ENCODE measurements at regions not wholly inside any gene's neighbourhood (a gene's known extent, or its start where the extent isn't known, plus 50 kb on each side); places are given as distances from the start of the nearest gene placed in this dataset.
"Not testable (repeated sequence)": the region's sequence is repeated elsewhere in the genome, so short reads cannot be mapped to it uniquely, and the experiment has no call there.

- Histone ChIP-seq H3K4me1 (ENCODE audit: control insufficient read depth in 5 of 5, insufficient read depth in 5 of 5, low read length in 5 of 5) (peaks cover 0 to 4% (median 0%) of the 10 kb centered on the region in 5 donors), H3K27ac (ENCODE audit: low read depth in 1 of 2, low read length in 1 of 2) (no peak overlapping the region), H3K9me3 (ENCODE audit: control insufficient read depth in 4 of 4, insufficient read depth in 3 of 4, low read length in 3 of 4) (no peaks in the 10 kb centered on the region), H3K36me3 (ENCODE audit: control insufficient read depth in 4 of 4, insufficient read depth in 4 of 4, low read length in 4 of 4) (no peaks in the 10 kb centered on the region), H3K27me3 (ENCODE audit: control insufficient read depth in 3 of 3, insufficient read depth in 3 of 3, low read length in 2 of 3) (no peaks in the 10 kb centered on the region), H3K4me3 (no peak overlapping the region), H3K9ac (ENCODE audit: insufficient read depth in 1 of 2, low read length in 2 of 2) (no peak overlapping the region)
- peak in 1 of 3 donors; percentile 23 for DNase-seq
- ATAC-seq (ENCODE audit: insufficient read depth, low FRiP score), result no peak
- no peak for TF ChIP-seq CTCF (IDR thresholded peaks at IDR 0.05; ENCODE audit: control extremely low read depth, extremely low read depth)
- WGBS, 2 donors, result 52 to 72% methylated on average over 3 of the region's 3 CpGs
Observed at GRCh38 chr14:86321151-86321550, 791.2 kb downstream of the FLRT2 start.

GRCh38 chr14:86312154-86312665 is 782.3 kb downstream of the FLRT2 start:
- not testable (repeated sequence) for ATAC-seq (ENCODE audit: insufficient read depth, low FRiP score); H3K4me3 ChIP-seq; H3K9ac ChIP-seq (ENCODE audit: insufficient read depth in 1 of 2, low read length in 2 of 2); H3K27ac ChIP-seq (ENCODE audit: low read depth in 1 of 2, low read length in 1 of 2); H3K36me3 ChIP-seq (ENCODE audit: control insufficient read depth in 4 of 4, insufficient read depth in 4 of 4, low read length in 4 of 4); H3K27me3 ChIP-seq (ENCODE audit: control insufficient read depth in 3 of 3, insufficient read depth in 3 of 3, low read length in 2 of 3); H3K9me3 ChIP-seq (ENCODE audit: control insufficient read depth in 4 of 4, insufficient read depth in 3 of 4, low read length in 3 of 4); H3K4me1 ChIP-seq (ENCODE audit: control insufficient read depth in 5 of 5, insufficient read depth in 5 of 5, low read length in 5 of 5); DNase-seq
- 94 to 95% methylated on average over 19 of the region's 19 CpGs for WGBS, 2 donors

DNA sequence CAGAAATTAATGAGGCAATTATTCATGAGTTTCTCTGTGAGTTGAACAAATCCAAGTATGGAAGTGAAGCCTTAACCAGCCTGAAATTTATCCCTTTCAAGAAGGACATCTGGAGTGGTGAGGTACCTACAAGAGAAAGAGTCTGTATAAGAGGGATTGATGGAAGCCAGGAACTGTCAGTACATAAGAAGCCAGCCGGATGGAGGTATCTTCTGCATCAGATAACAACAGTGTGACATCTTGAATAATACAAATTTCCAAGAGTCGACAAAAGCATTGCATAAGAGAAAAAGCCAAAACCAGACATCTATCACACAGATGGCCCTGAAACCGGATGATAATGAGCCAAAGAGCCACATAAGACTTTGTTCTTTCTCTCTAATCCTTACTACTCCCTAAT is 781.2 kb downstream of the FLRT2 start:
- Histone ChIP-seq H3K27ac (ENCODE audit: low read depth in 1 of 2, low read length in 1 of 2) (no peak overlapping the region), H3K9ac (ENCODE audit: insufficient read depth in 1 of 2, low read length in 2 of 2) (no peak overlapping the region), H3K27me3 (ENCODE audit: control insufficient read depth in 3 of 3, insufficient read depth in 3 of 3, low read length in 2 of 3) (no peaks in the 10 kb centered on the region), H3K36me3 (ENCODE audit: control insufficient read depth in 4 of 4, insufficient read depth in 4 of 4, low read length in 4 of 4) (no peaks in the 10 kb centered on the region), H3K4me1 (ENCODE audit: control insufficient read depth in 5 of 5, insufficient read depth in 5 of 5, low read length in 5 of 5) (no peaks in the 10 kb centered on the region), H3K9me3 (ENCODE audit: control insufficient read depth in 4 of 4, insufficient read depth in 3 of 4, low read length in 3 of 4) (peaks cover 0 to 2% (median 0%) of the 10 kb centered on the region in 4 donors), H3K4me3 (no peak overlapping the region)
- DNase-seq, result no peak
- 89 to 93% methylated on average over 3 of the region's 3 CpGs for WGBS, 2 donors
- ATAC-seq (ENCODE audit: insufficient read depth, low FRiP score), result no peak
- TF ChIP-seq CTCF (IDR thresholded peaks at IDR 0.05; ENCODE audit: control extremely low read depth, extremely low read depth), result no peak

GRCh38 chr14:86310611-86311010 is 780.7 kb downstream of the FLRT2 start:
- DNase-seq (peak in 1 of 3 donors; percentile 26), ATAC-seq (ENCODE audit: insufficient read depth, low FRiP score) (no peak)
- Histone ChIP-seq H3K9ac (ENCODE audit: insufficient read depth in 1 of 2, low read length in 2 of 2) (no peak overlapping the region), H3K27me3 (ENCODE audit: control insufficient read depth in 3 of 3, insufficient read depth in 3 of 3, low read length in 2 of 3) (no peaks in the 10 kb centered on the region), H3K4me1 (ENCODE audit: control insufficient read depth in 5 of 5, insufficient read depth in 5 of 5, low read length in 5 of 5) (no peaks in the 10 kb centered on the region), H3K27ac (ENCODE audit: low read depth in 1 of 2, low read length in 1 of 2) (no peak overlapping the region), H3K9me3 (ENCODE audit: control insufficient read depth in 4 of 4, insufficient read depth in 3 of 4, low read length in 3 of 4) (peaks cover 0 to 2% (median 0%) of the 10 kb centered on the region in 4 donors), H3K4me3 (no peak overlapping the region), H3K36me3 (ENCODE audit: control insufficient read depth in 4 of 4, insufficient read depth in 4 of 4, low read length in 4 of 4) (no peaks in the 10 kb centered on the region)
- TF ChIP-seq CTCF (IDR thresholded peaks at IDR 0.05; ENCODE audit: control extremely low read depth, extremely low read depth), result no peak
